Fibroblast of pulmonary artery (primary cell): ENCODE measurements at regions not wholly inside any gene's neighbourhood (a gene's known extent, or its start where the extent isn't known, plus 50 kb on each side); places are given as distances from the start of the nearest gene placed in this dataset.

Experiments used
- DNase-seq: peaks from one replicate; pipeline ENCODE4 v3.0.0-alpha.2; 2010; ENCODE audit warnings: low read depth
- H3K4me3 ChIP-seq: replicated peaks from 2 replicates; pipeline ENCODE4 v1.5.1; 2011; ENCODE audit warnings: low read depth, mild to moderate bottlenecking, control low read depth, low read length, moderate library complexity
- CTCF ChIP-seq: IDR thresholded peaks from 2 replicates; pipeline ENCODE4 v1.5.1; 2011; ENCODE audit warnings: mild to moderate bottlenecking, control low read depth, low read length, inconsistent platforms; ENCODE audit errors: missing control alignments

- no peak for DNase-seq
- no peak for TF ChIP-seq CTCF
- no peak overlapping the region for H3K4me3 ChIP-seq
Observed at GRCh38 chr9:82553654-82554366, 509.1 kb downstream of the RASEF start.

- TF ChIP-seq CTCF: no peak
- no peak for DNase-seq
- no peak overlapping the region for H3K4me3 ChIP-seq
Observed at GRCh38 chr9:82554381-82554780, 508.6 kb downstream of the RASEF start.

GRCh38 chr9:82555031-82555430 is 507.9 kb downstream of the RASEF start:
- TF ChIP-seq CTCF: no peak

GRCh38 chr9:82555431-82556051 is 507.4 kb downstream of the RASEF start:
- peak; percentile 6 for DNase-seq
- no peak for TF ChIP-seq CTCF
- H3K4me3 ChIP-seq: no peak overlapping the region

More at GRCh38 chr9:82555031-82555430, 507.9 kb downstream of the RASEF start:
- DNase-seq: no peak
- no peak overlapping the region for H3K4me3 ChIP-seq

- no peak overlapping the region for H3K4me3 ChIP-seq
- no peak for TF ChIP-seq CTCF
- no peak for DNase-seq
Observed at GRCh38 chr9:82558346-82558745, 504.6 kb downstream of the RASEF start.

- no peak for TF ChIP-seq CTCF
- H3K4me3 ChIP-seq: no peak overlapping the region
- DNase-seq: no peak
Observed at GRCh38 chr9:82558855-82559630, 503.9 kb downstream of the RASEF start.
